ENCODE measurements at regions not wholly inside any gene's neighbourhood (a gene's known extent, or its start where the extent isn't known, plus 50 kb on each side); places are given as distances from the start of the nearest gene placed in this dataset.

GRCh38 chr14:86626530-86626929, 1096.6 kb downstream of the FLRT2 start:
- no peak for TF ChIP-seq CTCF (IDR thresholded peaks at IDR 0.05; ENCODE audit: extremely low read depth, missing control alignments)
- DNase-seq (ENCODE audit: low spot score): no peak

- TF ChIP-seq CTCF (IDR thresholded peaks at IDR 0.05; ENCODE audit: extremely low read depth, missing control alignments): no peak
- no peak for DNase-seq (ENCODE audit: low spot score)
Measured at GRCh38 chr14:86625637-86626036, 1095.7 kb downstream of the FLRT2 start.

- DNase-seq (ENCODE audit: low spot score): no peak
- TF ChIP-seq CTCF (IDR thresholded peaks at IDR 0.05; ENCODE audit: extremely low read depth, missing control alignments): no peak
Measured at GRCh38 chr14:86619726-86620125, 1089.8 kb downstream of the FLRT2 start.

GRCh38 chr14:86613786-86614185, 1083.8 kb downstream of the FLRT2 start:
- TF ChIP-seq CTCF (IDR thresholded peaks at IDR 0.05; ENCODE audit: extremely low read depth, missing control alignments): no peak

GRCh38 chr14:86613126-86613525, 1083.2 kb downstream of the FLRT2 start:
- TF ChIP-seq CTCF (IDR thresholded peaks at IDR 0.05; ENCODE audit: extremely low read depth, missing control alignments): no peak
- no peak for DNase-seq (ENCODE audit: low spot score)

More at GRCh38 chr14:86613786-86614185, 1083.8 kb downstream of the FLRT2 start:
- DNase-seq (ENCODE audit: low spot score): no peak

- TF ChIP-seq CTCF (IDR thresholded peaks at IDR 0.05; ENCODE audit: extremely low read depth, missing control alignments): no peak
- no peak for DNase-seq (ENCODE audit: low spot score)
Measured at GRCh38 chr14:86604561-86604960, 1074.6 kb downstream of the FLRT2 start.

- no peak for DNase-seq (ENCODE audit: low spot score)
- TF ChIP-seq CTCF (IDR thresholded peaks at IDR 0.05; ENCODE audit: extremely low read depth, missing control alignments): no peak
Measured at GRCh38 chr14:86602263-86602662, 1072.3 kb downstream of the FLRT2 start.
